K562 (cell line): ENCODE measurements at regions not wholly inside any gene's neighbourhood (a gene's known extent, or its start where the extent isn't known, plus 50 kb on each side); places are given as distances from the start of the nearest gene placed in this dataset.

Experiments
- ATAC-seq: fragments of 200-7000 bp; cut with Tn5 transposase; 3 replicates; pipeline ENCODE4 v1.9.1; 2020; ENCODE audit warnings: moderate library complexity
- BruUV-seq: library from RNA; stranded (reverse); fragments of 400-500 nt; replicated peaks from 2 replicates; lab custom pipeline; 2021; lab: Mats Ljungman, UMichigan
- CTCF ChIA-PET: fragments of 300-600 bp; formaldehyde crosslinking; extraction: SDS; loops from one replicate; lab custom pipeline; 2021; ENCODE audit warnings: low intra/inter-chr PET ratio; lab: Yijun Ruan, JAX
- POLR2A ChIA-PET: fragments of 300-600, 350-650 bp; sonication (Branson Sonifier 250); formaldehyde crosslinking; extraction: SDS; loops from one replicate; lab custom pipeline; 2021; ENCODE audit warnings: antibody characterized with exemption, inconsistent platforms; lab: Yijun Ruan, JAX
- DNase-seq, 4 experiments: peaks; one replicate each; pipeline versions ENCODE4 v3.0.0 to v3.0.0-alpha.2; 2011 to 2018; ENCODE audit warnings: low spot score in 3 of 4, mixed read lengths in 3 of 4; ENCODE audit errors: extremely low read depth in 1 of 4
- FAIRE-seq: peaks from 2 replicates; lab custom pipeline; 2011; peaks lifted over from hg19 to GRCh38; lab: Jason Lieb, UNC
- H2AFZ ChIP-seq: 2 replicates; pipeline ENCODE4 v1.6.0; 2011; ENCODE audit warnings: low read depth, low read length, control low read depth, inconsistent platforms
- H3K27ac ChIP-seq: fragments of 200-600 bp; 3 replicates; pipeline ENCODE4 v1.8.0; 2011; ENCODE audit warnings: low read depth, mild to moderate bottlenecking, control low read depth, inconsistent platforms, low read length, moderate library complexity, mixed read lengths; ENCODE audit errors: extremely low read depth
- H3K27me3 ChIP-seq, 2 experiments: fragments of 300-600 bp in 1 of 2; 2 replicates in 1 of 2; 3 replicates in 1 of 2; pipeline versions ENCODE4 v1.6.0 to v1.8.0; 2011; ENCODE audit warnings: inconsistent platforms in 2 of 2, low read length in 2 of 2, mild to moderate bottlenecking in 1 of 2, mixed read lengths in 1 of 2, moderate library complexity in 1 of 2; ENCODE audit not compliant: control insufficient read depth in 2 of 2, insufficient read depth in 2 of 2
- H3K36me3 ChIP-seq: fragments of 300-600 bp; 3 replicates; pipeline ENCODE4 v1.8.0; 2011; ENCODE audit warnings: mild to moderate bottlenecking, low read length, inconsistent platforms; ENCODE audit not compliant: control insufficient read depth, insufficient read depth
- H3K4me1 ChIP-seq, 2 experiments: fragments of 200-600 bp in 1 of 2; replicated peaks in 1 of 2; 2 replicates in 1 of 2; 3 replicates in 1 of 2; pipeline versions ENCODE4 v1.5.1 to v1.8.0; 2011; ENCODE audit warnings: inconsistent platforms in 2 of 2, low read length in 2 of 2, mild to moderate bottlenecking in 1 of 2, mixed read lengths in 1 of 2, moderate library complexity in 1 of 2; ENCODE audit not compliant: control insufficient read depth in 2 of 2, insufficient read depth in 2 of 2
- H3K4me2 ChIP-seq: 2 replicates; pipeline ENCODE4 v1.6.1; 2011; ENCODE audit warnings: low read length, control low read depth, inconsistent platforms, mixed read lengths; ENCODE audit not compliant: insufficient read depth
- H3K4me3 ChIP-seq: fragments of 200-600 bp; sonication (generic), shearing (Covaris generic); 2 replicates; pipeline ENCODE4 v1.5.1; 2016; ENCODE audit warnings: control low read depth, inconsistent platforms
- H3K79me2 ChIP-seq: fragments of 200-600 bp; 3 replicates; pipeline ENCODE4 v1.8.0; 2011; ENCODE audit warnings: low read length, inconsistent platforms; ENCODE audit not compliant: control insufficient read depth, insufficient read depth
- H3K9ac ChIP-seq, 2 experiments: 2 replicates each; pipeline versions ENCODE4 v1.6.0 to v1.6.1; 2011; ENCODE audit warnings: low read depth in 2 of 2, low read length in 2 of 2, control low read depth in 1 of 2, inconsistent platforms in 1 of 2, mild to moderate bottlenecking in 1 of 2, mixed read lengths in 1 of 2; ENCODE audit not compliant: insufficient read depth in 1 of 2
- H3K9me1 ChIP-seq: one replicate; pipeline ENCODE4 v1.6.0; 2011; ENCODE audit warnings: inconsistent platforms, mild to moderate bottlenecking, low read length, moderate library complexity; ENCODE audit not compliant: control insufficient read depth, insufficient read depth
- H3K9me3 ChIP-seq: replicated peaks from 2 replicates; pipeline ENCODE4 v1.5.1; 2011; ENCODE audit warnings: low read depth, low read length, inconsistent platforms; ENCODE audit not compliant: control insufficient read depth, insufficient read depth
- H4K20me1 ChIP-seq: replicated peaks from 2 replicates; pipeline ENCODE4 v1.6.1; 2011; ENCODE audit warnings: low read length, inconsistent platforms, mixed read lengths; ENCODE audit not compliant: control insufficient read depth, insufficient read depth
- CHD7 ChIP-seq: fragments of 200-600 bp; sonication (generic); IDR thresholded peaks from one replicate; pipeline ENCODE4 v1.6.1; 2012; ENCODE audit warnings: mild to moderate bottlenecking, low read depth, low read length, inconsistent platforms
- CTCF ChIP-seq, 3 experiments: IDR thresholded peaks in 2 of 3; conservative IDR thresholded peaks in 1 of 3; 2 replicates each; pipeline ENCODE4 v1.5.1; 2011 to 2012; ENCODE audit warnings: low read length in 3 of 3, mild to moderate bottlenecking in 3 of 3, control low read depth in 2 of 3, improper control_type of control experiment in 1 of 3, inconsistent platforms in 1 of 3, low read depth in 1 of 3, mixed read lengths in 1 of 3, moderate library complexity in 1 of 3; ENCODE audit not compliant: insufficient read depth in 2 of 3
- FOXA3 ChIP-seq, 2 experiments: fragments of 450-650 bp in 1 of 2; sonication (generic) in 1 of 2; formaldehyde crosslinking; IDR thresholded peaks in 1 of 2; conservative IDR thresholded peaks in 1 of 2; 2 replicates each; pipeline versions ENCODE4 v1.4.0 to v1.8.0; 2020 to 2022; ENCODE audit warnings: mild to moderate bottlenecking in 2 of 2, missing genetic modification reagents in 1 of 2
- STAT5A ChIP-seq: IDR thresholded peaks from 2 replicates; pipeline ENCODE4 v1.6.1; 2012; ENCODE audit warnings: low read length, inconsistent platforms, borderline replicate concordance
- TFAP4 ChIP-seq: sonication (generic); formaldehyde crosslinking; IDR thresholded peaks from 2 replicates; pipeline ENCODE4 v1.8.0; 2022; ENCODE audit warnings: missing genetic modification reagents, mild to moderate bottlenecking, moderate library complexity, borderline replicate concordance
- WGBS: fragments of 100-300 bp; shearing (Covaris generic); methylation state at CpG from one replicate; pipeline ENCODE4 v1.1.6; 2016; ENCODE audit warnings: low coverage, mixed read lengths; ENCODE audit not compliant: insufficient coverage; ENCODE audit errors: missing lambda C conversion rate; 5-methylcytosine and 5-hydroxymethylcytosine counted together
- in situ Hi-C: fragments of 300-500 bp; cut with MboI; formaldehyde crosslinking; loops from 4 replicates; pipeline ENCODE4 v1.15.0; 2018; ENCODE audit warnings: inconsistent platforms, mixed read lengths
- intact Hi-C: fragments of 100-400 bp; cut with micrococcal nuclease; formaldehyde crosslinking; loops from 2 replicates; pipeline ENCODE4 v1.14.2; 2022

- TF ChIP-seq CTCF (IDR thresholded peaks at IDR 0.05 in 2 of 3, conservative IDR thresholded peaks at IDR 0.05 in 1 of 3; ENCODE audit: insufficient read depth in 2 of 3, low read depth in 1 of 3, low read length in 3 of 3) (no peak), STAT5A (no peak), TFAP4 (CRISPR knock-in tag) (no peak)
These were observed 903.9 kb downstream of the CDH11 start (continued) for GRCh38 chr16:64217789-64218535.

- ATAC-seq (no peak), FAIRE-seq (no peak), DNase-seq (no peak)
- no peak overlapping the region for H2AFZ ChIP-seq
- H3K9me3 ChIP-seq = no peaks in the 10 kb centered on the region; the same call in 1 of the 2 replicates
- H3K27me3 ChIP-seq = no peaks in the 10 kb centered on the region
- no peaks in the 10 kb centered on the region for H3K36me3 ChIP-seq
- no peak overlapping the region for H3K27ac ChIP-seq
- H3K4me2 ChIP-seq = no peak overlapping the region
- H3K9me1 ChIP-seq = no peaks in the 10 kb centered on the region
- intact Hi-C loops (no loop called here), in situ Hi-C loops (no loop called here)
- H3K4me1 ChIP-seq = no peaks in the 10 kb centered on the region
- 0% methylated on average over 3 of the region's 3 CpGs for WGBS
- BruUV-seq = no TSS peak
- ChIA-PET POLR2A (no interaction called here), CTCF (no interaction called here)
- TF ChIP-seq CHD7 (no peak), FOXA3 (CRISPR knock-in tag; conservative IDR thresholded peaks at IDR 0.05 in 1 of 2, IDR thresholded peaks at IDR 0.05 in 1 of 2) (no peak)
- H4K20me1 ChIP-seq = no peaks in the 10 kb centered on the region
- no peak overlapping the region for H3K9ac ChIP-seq
- no peak overlapping the region for H3K4me3 ChIP-seq
- H3K79me2 ChIP-seq = no peaks in the 10 kb centered on the region
These were observed 906.1 kb downstream of the CDH11 start for GRCh38 chr16:64215730-64216129.
